ENCODE measurements at regions not wholly inside any gene's neighbourhood (a gene's known extent, or its start where the extent isn't known, plus 50 kb on each side); places are given as distances from the start of the nearest gene placed in this dataset.

GRCh38 chr14:31990926-31991572 lies 86.1 kb upstream of the ARHGAP5 start:
- Histone ChIP-seq H3K9ac (ENCODE audit: low read length) (no peak overlapping the region), H3K4me1 (ENCODE audit: control insufficient read depth, insufficient read depth, low read length) (peaks cover 18% of the 10 kb centered on the region), H3K4me3 (ENCODE audit: low read length) (no peak overlapping the region), H3K27me3 (ENCODE audit: control insufficient read depth, insufficient read depth, low read length) (no peaks in the 10 kb centered on the region), H3K9me3 (ENCODE audit: control insufficient read depth, low read length) (no peaks in the 10 kb centered on the region), H3K36me3 (ENCODE audit: control insufficient read depth, insufficient read depth, low read length) (no peaks in the 10 kb centered on the region)

DNA sequence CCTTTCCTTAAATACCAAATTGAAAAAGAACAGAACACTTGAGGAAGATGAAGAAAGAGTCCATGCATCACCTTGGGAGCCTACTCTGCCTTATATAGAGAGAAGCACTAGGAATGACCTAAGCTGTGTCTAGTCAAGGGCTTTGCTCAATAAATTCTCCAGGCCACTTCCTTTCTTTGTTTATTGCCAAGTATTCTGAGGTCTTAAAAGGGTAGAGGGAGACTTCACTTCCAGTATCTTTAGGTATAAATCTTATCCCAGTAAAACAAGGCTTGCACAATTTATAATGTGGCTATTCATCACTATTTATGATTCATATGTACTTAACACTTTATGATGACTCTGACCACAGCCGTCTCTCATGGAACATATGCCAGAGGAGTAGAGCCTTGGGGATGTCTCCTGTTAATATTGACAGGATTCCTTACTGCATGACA lies 85.1 kb upstream of the ARHGAP5 start:
- Histone ChIP-seq H3K4me1 (ENCODE audit: control insufficient read depth, insufficient read depth, low read length) (peaks cover 18% of the 10 kb centered on the region), H3K36me3 (ENCODE audit: control insufficient read depth, insufficient read depth, low read length) (no peaks in the 10 kb centered on the region), H3K9ac (ENCODE audit: low read length) (no peak overlapping the region), H3K27me3 (ENCODE audit: control insufficient read depth, insufficient read depth, low read length) (no peaks in the 10 kb centered on the region), H3K9me3 (ENCODE audit: control insufficient read depth, low read length) (no peaks in the 10 kb centered on the region), H3K4me3 (ENCODE audit: low read length) (no peak overlapping the region)

GRCh38 chr14:31993521-31993951 lies 83.6 kb upstream of the ARHGAP5 start:
- Histone ChIP-seq H3K4me1 (ENCODE audit: control insufficient read depth, insufficient read depth, low read length) (peaks cover 18% of the 10 kb centered on the region), H3K36me3 (ENCODE audit: control insufficient read depth, insufficient read depth, low read length) (no peaks in the 10 kb centered on the region), H3K4me3 (ENCODE audit: low read length) (peak overlapping the region; percentile 17), H3K27me3 (ENCODE audit: control insufficient read depth, insufficient read depth, low read length) (no peaks in the 10 kb centered on the region), H3K9me3 (ENCODE audit: control insufficient read depth, low read length) (no peaks in the 10 kb centered on the region), H3K9ac (ENCODE audit: low read length) (no peak overlapping the region)

- Histone ChIP-seq H3K36me3 (ENCODE audit: control insufficient read depth, insufficient read depth, low read length) (no peaks in the 10 kb centered on the region), H3K27me3 (ENCODE audit: control insufficient read depth, insufficient read depth, low read length) (no peaks in the 10 kb centered on the region), H3K9ac (ENCODE audit: low read length) (no peak overlapping the region), H3K4me3 (ENCODE audit: low read length) (no peak overlapping the region), H3K9me3 (ENCODE audit: control insufficient read depth, low read length) (no peaks in the 10 kb centered on the region), H3K4me1 (ENCODE audit: control insufficient read depth, insufficient read depth, low read length) (peaks cover 18% of the 10 kb centered on the region)
These were observed 82.6 kb upstream of the ARHGAP5 start for GRCh38 chr14:31994391-31995033.

GRCh38 chr14:32003585-32003984 lies 73.5 kb upstream of the ARHGAP5 start:
- H3K27me3 ChIP-seq (ENCODE audit: control insufficient read depth, insufficient read depth, low read length), result no peaks in the 10 kb centered on the region
- H3K36me3 ChIP-seq (ENCODE audit: control insufficient read depth, insufficient read depth, low read length), result no peaks in the 10 kb centered on the region
- H3K4me3 ChIP-seq (ENCODE audit: low read length), result no peak overlapping the region
- H3K4me1 ChIP-seq (ENCODE audit: control insufficient read depth, insufficient read depth, low read length), result peaks cover 10% of the 10 kb centered on the region
- H3K9me3 ChIP-seq (ENCODE audit: control insufficient read depth, low read length), result no peaks in the 10 kb centered on the region
- no peak overlapping the region for H3K9ac ChIP-seq (ENCODE audit: low read length)

DNA sequence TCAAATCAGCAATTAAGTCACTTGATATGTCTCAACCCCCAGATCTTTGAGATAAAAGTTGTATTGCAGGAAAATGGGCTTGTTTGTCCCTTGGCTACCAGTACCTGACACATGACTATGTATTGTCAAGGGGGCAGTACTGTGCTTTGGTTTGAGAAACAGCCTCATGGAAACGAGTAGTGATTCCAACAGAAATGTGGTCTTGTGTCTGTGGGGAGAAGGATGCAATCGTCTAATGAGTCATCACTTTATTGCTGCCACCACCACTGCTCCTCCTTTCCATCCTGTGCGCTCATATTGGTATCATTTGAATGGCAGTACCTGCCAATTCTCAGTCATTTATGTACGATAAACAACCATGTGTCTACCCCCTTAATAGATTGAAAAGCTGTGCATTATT lies 72.8 kb upstream of the ARHGAP5 start:
- H3K9me3 ChIP-seq (ENCODE audit: control insufficient read depth, low read length), result no peaks in the 10 kb centered on the region

DNA sequence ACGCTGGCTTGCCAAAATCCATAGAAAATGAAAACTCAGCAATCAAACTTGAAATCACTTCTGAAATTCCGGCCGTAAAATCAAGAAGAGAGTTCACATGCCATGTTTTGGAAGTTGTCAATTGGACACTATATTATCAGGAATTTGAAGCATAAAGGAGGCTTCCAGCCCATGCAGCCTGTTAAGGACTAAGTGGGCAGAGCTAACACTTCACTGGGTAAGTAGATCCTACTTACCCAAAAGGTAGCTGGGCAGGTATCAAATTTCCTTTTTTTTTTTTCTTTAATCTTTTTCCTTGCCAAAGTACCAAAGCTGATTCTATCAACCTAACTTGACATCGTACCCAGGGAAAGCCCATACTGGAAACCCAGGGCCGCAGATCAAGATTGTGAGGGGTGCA lies 71.5 kb upstream of the ARHGAP5 start:
- Histone ChIP-seq H3K4me3 (ENCODE audit: low read length) (no peak overlapping the region), H3K9ac (ENCODE audit: low read length) (no peak overlapping the region), H3K4me1 (ENCODE audit: control insufficient read depth, insufficient read depth, low read length) (peaks cover 10% of the 10 kb centered on the region), H3K9me3 (ENCODE audit: control insufficient read depth, low read length) (no peaks in the 10 kb centered on the region), H3K27me3 (ENCODE audit: control insufficient read depth, insufficient read depth, low read length) (no peaks in the 10 kb centered on the region), H3K36me3 (ENCODE audit: control insufficient read depth, insufficient read depth, low read length) (no peaks in the 10 kb centered on the region)

More for the DNA sequence above, 72.8 kb upstream of the ARHGAP5 start:
- Histone ChIP-seq H3K4me1 (ENCODE audit: control insufficient read depth, insufficient read depth, low read length) (peaks cover 10% of the 10 kb centered on the region), H3K4me3 (ENCODE audit: low read length) (no peak overlapping the region), H3K27me3 (ENCODE audit: control insufficient read depth, insufficient read depth, low read length) (no peaks in the 10 kb centered on the region), H3K36me3 (ENCODE audit: control insufficient read depth, insufficient read depth, low read length) (no peaks in the 10 kb centered on the region), H3K9ac (ENCODE audit: low read length) (no peak overlapping the region)

GRCh38 chr14:32006263-32007110 lies 70.6 kb upstream of the ARHGAP5 start:
- Histone ChIP-seq H3K4me1 (ENCODE audit: control insufficient read depth, insufficient read depth, low read length) (peaks cover 10% of the 10 kb centered on the region), H3K4me3 (ENCODE audit: low read length) (no peak overlapping the region), H3K27me3 (ENCODE audit: control insufficient read depth, insufficient read depth, low read length) (no peaks in the 10 kb centered on the region), H3K9me3 (ENCODE audit: control insufficient read depth, low read length) (no peaks in the 10 kb centered on the region), H3K9ac (ENCODE audit: low read length) (no peak overlapping the region), H3K36me3 (ENCODE audit: control insufficient read depth, insufficient read depth, low read length) (no peaks in the 10 kb centered on the region)

DNA sequence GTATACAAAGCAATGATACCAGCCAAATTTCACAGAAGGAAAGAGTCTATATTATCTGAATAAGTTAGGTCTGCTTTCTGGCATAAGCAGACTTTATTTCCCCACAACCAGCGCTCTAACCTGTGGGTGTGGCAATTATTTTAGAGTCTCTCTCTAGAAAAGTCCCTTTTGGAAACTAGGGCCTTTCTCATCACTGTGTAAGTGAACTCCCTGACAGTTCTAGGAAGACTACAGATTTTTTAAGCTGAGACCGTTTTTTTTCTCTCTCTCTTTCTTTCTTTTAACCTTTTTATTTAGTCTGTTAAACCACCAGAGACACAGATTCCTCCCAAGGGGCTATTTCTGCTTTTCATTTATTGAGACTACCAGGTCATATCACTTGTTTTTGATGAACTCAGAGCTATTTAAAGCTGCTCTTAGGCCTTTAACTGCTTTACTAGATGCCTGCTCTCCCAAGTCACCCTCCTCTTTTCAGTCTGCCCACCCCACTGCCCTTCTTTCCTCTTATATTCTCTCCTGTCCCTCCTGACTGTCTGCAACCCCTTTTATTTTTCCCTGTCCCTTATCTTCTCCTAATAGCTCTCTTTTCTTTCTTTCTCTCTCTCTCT lies 69.2 kb upstream of the ARHGAP5 start:
- Histone ChIP-seq H3K4me3 (ENCODE audit: low read length) (no peak overlapping the region), H3K9ac (ENCODE audit: low read length) (no peak overlapping the region), H3K27me3 (ENCODE audit: control insufficient read depth, insufficient read depth, low read length) (no peaks in the 10 kb centered on the region), H3K36me3 (ENCODE audit: control insufficient read depth, insufficient read depth, low read length) (no peaks in the 10 kb centered on the region), H3K4me1 (ENCODE audit: control insufficient read depth, insufficient read depth, low read length) (peaks cover 10% of the 10 kb centered on the region), H3K9me3 (ENCODE audit: control insufficient read depth, low read length) (no peaks in the 10 kb centered on the region)

GRCh38 chr14:32008602-32009193 lies 68.4 kb upstream of the ARHGAP5 start:
- Histone ChIP-seq H3K9ac (ENCODE audit: low read length) (no peak overlapping the region), H3K4me1 (ENCODE audit: control insufficient read depth, insufficient read depth, low read length) (peaks cover 10% of the 10 kb centered on the region), H3K36me3 (ENCODE audit: control insufficient read depth, insufficient read depth, low read length) (no peaks in the 10 kb centered on the region), H3K9me3 (ENCODE audit: control insufficient read depth, low read length) (no peaks in the 10 kb centered on the region), H3K4me3 (ENCODE audit: low read length) (no peak overlapping the region), H3K27me3 (ENCODE audit: control insufficient read depth, insufficient read depth, low read length) (no peaks in the 10 kb centered on the region)

GRCh38 chr14:32009221-32009975 lies 67.7 kb upstream of the ARHGAP5 start:
- H3K4me3 ChIP-seq (ENCODE audit: low read length), result no peak overlapping the region
- H3K4me1 ChIP-seq (ENCODE audit: control insufficient read depth, insufficient read depth, low read length), result peaks cover 10% of the 10 kb centered on the region
- no peaks in the 10 kb centered on the region for H3K9me3 ChIP-seq (ENCODE audit: control insufficient read depth, low read length)
- no peaks in the 10 kb centered on the region for H3K36me3 ChIP-seq (ENCODE audit: control insufficient read depth, insufficient read depth, low read length)
- no peaks in the 10 kb centered on the region for H3K27me3 ChIP-seq (ENCODE audit: control insufficient read depth, insufficient read depth, low read length)
- no peak overlapping the region for H3K9ac ChIP-seq (ENCODE audit: low read length)
